GM12878 (cell line): ENCODE measurements at regions not wholly inside any gene's neighbourhood (a gene's known extent, or its start where the extent isn't known, plus 50 kb on each side); places are given as distances from the start of the nearest gene placed in this dataset.

Experiments used
- ATAC-seq: fragments of 200-7000 bp; cut with Tn5 transposase; 3 replicates; pipeline ENCODE4 v1.9.1; 2020; ENCODE audit warnings: mild to moderate bottlenecking, moderate library complexity
- BruUV-seq: library from RNA; stranded (reverse); fragments of 400-500 nt; replicated peaks from 2 replicates; lab custom pipeline; 2021; lab: Mats Ljungman, UMichigan
- CTCF ChIA-PET: fragments of 300-600 bp; sonication (Branson Sonifier 250); formaldehyde crosslinking; extraction: SDS; loops from one replicate; lab custom pipeline; 2021; ENCODE audit warnings: inconsistent platforms; lab: Yijun Ruan, JAX
- POLR2A ChIA-PET: fragments of 350-600 bp; formaldehyde crosslinking; extraction: SDS; loops from one replicate; lab custom pipeline; 2021; ENCODE audit warnings: inconsistent platforms; lab: Charles Lee
- RAD21 ChIA-PET: fragments of 300-600 bp; sonication (Branson Sonifier 250); formaldehyde crosslinking; loops from one replicate; lab custom pipeline; 2023; ENCODE audit warnings: antibody characterized with exemption; ENCODE audit not compliant: unreplicated experiment; lab: Charles Lee
- SMC1A ChIA-PET: fragments of 300-600 bp; sonication (Branson Sonifier 250); formaldehyde crosslinking; loops from one replicate; lab custom pipeline; 2023; ENCODE audit not compliant: unreplicated experiment, uncharacterized antibody; lab: Charles Lee
- DNase-seq: peaks from one replicate; pipeline ENCODE4 v3.0.0-alpha.2; 2011; ENCODE audit warnings: low read depth, low spot score
- FAIRE-seq: peaks from 3 replicates; lab custom pipeline; 2011; peaks lifted over from hg19 to GRCh38; lab: Jason Lieb, UNC
- H2AFZ ChIP-seq: 2 replicates; pipeline ENCODE4 v1.6.0; 2011; ENCODE audit warnings: low read depth, low read length, control low read depth; ENCODE audit not compliant: control insufficient read depth
- H3K27ac ChIP-seq: 2 replicates; pipeline ENCODE4 v1.5.1; 2011; ENCODE audit warnings: control low read depth; ENCODE audit not compliant: control insufficient read depth, insufficient read depth
- H3K27me3 ChIP-seq, 2 experiments: replicated peaks in 1 of 2; 2 replicates each; pipeline versions ENCODE4 v1.6.0 to v1.6.1; 2011; ENCODE audit warnings: low read length in 1 of 2; ENCODE audit not compliant: control insufficient read depth in 2 of 2, insufficient read depth in 2 of 2
- H3K36me3 ChIP-seq, 2 experiments: 2 replicates each; pipeline ENCODE4 v1.5.1; 2011; ENCODE audit warnings: low read length in 1 of 2; ENCODE audit not compliant: control insufficient read depth in 2 of 2, insufficient read depth in 2 of 2
- H3K4me1 ChIP-seq: 2 replicates; pipeline ENCODE4 v1.6.1; 2011; ENCODE audit warnings: mild to moderate bottlenecking, low read length, moderate library complexity, mixed read lengths; ENCODE audit not compliant: control insufficient read depth, insufficient read depth
- H3K4me2 ChIP-seq: 2 replicates; pipeline ENCODE4 v1.6.0; 2011; ENCODE audit warnings: control low read depth; ENCODE audit not compliant: control insufficient read depth, insufficient read depth
- H3K4me3 ChIP-seq: fragments of 200-600 bp; sonication (generic); 2 replicates; pipeline ENCODE4 v1.5.1; 2016
- H3K79me2 ChIP-seq: 2 replicates; pipeline ENCODE4 v1.6.0; 2011; ENCODE audit warnings: low read length; ENCODE audit not compliant: control insufficient read depth, insufficient read depth
- H3K9ac ChIP-seq: 2 replicates; pipeline ENCODE4 v1.8.0; 2011; ENCODE audit warnings: low read length, control low read depth, mixed read lengths; ENCODE audit not compliant: control insufficient read depth, insufficient read depth
- H3K9me3 ChIP-seq: replicated peaks from 3 replicates; pipeline ENCODE4 v1.5.1; 2011; ENCODE audit warnings: mild to moderate bottlenecking, low read length; ENCODE audit not compliant: control insufficient read depth, insufficient read depth
- H4K20me1 ChIP-seq: 2 replicates; pipeline ENCODE4 v1.6.0; 2011; ENCODE audit not compliant: control insufficient read depth, insufficient read depth
- MTA3 ChIP-seq: IDR thresholded peaks from 2 replicates; pipeline ENCODE4 v1.6.1; 2012; ENCODE audit warnings: low read length, inconsistent platforms, borderline replicate concordance
- NR2C2 ChIP-seq: IDR thresholded peaks from 2 replicates; pipeline ENCODE4 v1.6.1; 2011; ENCODE audit warnings: borderline replicate concordance, low read depth; ENCODE audit not compliant: control insufficient read depth, insufficient read length
- POLR2AphosphoS2 ChIP-seq: IDR thresholded peaks from 2 replicates; pipeline ENCODE4 v1.6.1; 2011; ENCODE audit warnings: low read depth, mild to moderate bottlenecking, low read length, improper control_type of control experiment, moderate library complexity
- SIX5 ChIP-seq: IDR thresholded peaks from 2 replicates; pipeline ENCODE4 v1.6.1; 2011; ENCODE audit warnings: mild to moderate bottlenecking, low read depth, low read length, moderate library complexity; ENCODE audit not compliant: severe bottlenecking
- WGBS: methylation state at CpG from one replicate; pipeline ENCODE4 v1.1.6; 2016; ENCODE audit warnings: low lambda C conversion rate; ENCODE audit not compliant: insufficient replicate concordance, insufficient coverage; ENCODE audit errors: missing lambda C conversion rate; 5-methylcytosine and 5-hydroxymethylcytosine counted together
- in situ Hi-C: fragments of 300-500 bp; cut with MboI; formaldehyde crosslinking; loops from 9 replicates; pipeline ENCODE4 v1.14.3; 2018; ENCODE audit warnings: mixed read lengths
- intact Hi-C: fragments of 100-400 bp; cut with micrococcal nuclease; formaldehyde crosslinking; loops from one replicate; pipeline ENCODE4 v1.14.2; 2022; ENCODE audit not compliant: unreplicated experiment
- TF ChIP-seq, protein P1 (sequence below): fragments of 450-650 bp; IDR thresholded peaks from 2 replicates; pipeline ENCODE4 v1.6.1; 2017; ENCODE audit warnings: mild to moderate bottlenecking, moderate library complexity

DNA sequence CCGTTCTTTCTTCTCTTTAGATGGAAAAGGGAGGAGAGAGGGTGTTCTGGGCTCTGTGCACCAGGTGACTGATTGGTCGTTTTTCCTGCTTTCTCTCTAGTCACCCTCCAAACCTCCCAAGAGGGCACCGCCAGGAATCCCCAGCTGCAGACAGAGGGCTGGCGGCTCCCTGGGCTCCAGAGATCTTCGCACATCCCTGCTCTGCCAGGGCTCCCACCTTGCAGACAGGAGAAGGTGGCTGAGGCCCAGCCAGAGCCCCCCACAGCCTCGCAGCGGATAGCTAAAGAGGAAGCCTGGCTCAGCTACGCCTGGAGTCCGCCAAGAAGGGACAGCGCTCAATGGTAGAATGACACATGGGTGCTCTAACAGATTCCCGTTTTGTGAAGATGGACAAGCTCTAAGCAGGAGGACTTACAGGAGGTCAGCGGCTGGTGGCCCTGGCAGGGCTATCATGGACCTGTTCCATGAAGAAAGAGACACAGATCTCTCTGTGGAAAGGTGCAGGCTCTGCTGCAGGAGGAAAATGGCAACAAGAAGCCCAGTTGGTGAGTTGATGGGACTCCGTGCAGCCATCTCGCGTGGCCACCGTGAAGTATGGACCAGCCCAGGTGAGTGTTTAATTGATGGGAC lies 976.9 kb downstream of the BRD1 start:
- Histone ChIP-seq H3K4me1 (no peaks in the 10 kb centered on the region), H3K36me3 (no peaks in the 10 kb centered on the region), H3K4me3 (no peak overlapping the region), H3K79me2 (no peaks in the 10 kb centered on the region), H3K27ac (no peak overlapping the region), H2AFZ (no peak overlapping the region), H3K4me2 (no peak overlapping the region), H4K20me1 (no peaks in the 10 kb centered on the region), H3K27me3 (no peaks in the 10 kb centered on the region), H3K9ac (no peak overlapping the region), H3K9me3 (no peaks in the 10 kb centered on the region; the same call in 2 of the 3 replicates)
- no peak for ATAC-seq
- POLR2A ChIA-PET, result no interaction called here
- SMC1A ChIA-PET, result no interaction called here
- TF ChIP-seq MTA3 (no peak), POLR2AphosphoS2 (no peak), NR2C2 (no peak), SIX5 (no peak)
- TF ChIP-seq, protein P1, sequence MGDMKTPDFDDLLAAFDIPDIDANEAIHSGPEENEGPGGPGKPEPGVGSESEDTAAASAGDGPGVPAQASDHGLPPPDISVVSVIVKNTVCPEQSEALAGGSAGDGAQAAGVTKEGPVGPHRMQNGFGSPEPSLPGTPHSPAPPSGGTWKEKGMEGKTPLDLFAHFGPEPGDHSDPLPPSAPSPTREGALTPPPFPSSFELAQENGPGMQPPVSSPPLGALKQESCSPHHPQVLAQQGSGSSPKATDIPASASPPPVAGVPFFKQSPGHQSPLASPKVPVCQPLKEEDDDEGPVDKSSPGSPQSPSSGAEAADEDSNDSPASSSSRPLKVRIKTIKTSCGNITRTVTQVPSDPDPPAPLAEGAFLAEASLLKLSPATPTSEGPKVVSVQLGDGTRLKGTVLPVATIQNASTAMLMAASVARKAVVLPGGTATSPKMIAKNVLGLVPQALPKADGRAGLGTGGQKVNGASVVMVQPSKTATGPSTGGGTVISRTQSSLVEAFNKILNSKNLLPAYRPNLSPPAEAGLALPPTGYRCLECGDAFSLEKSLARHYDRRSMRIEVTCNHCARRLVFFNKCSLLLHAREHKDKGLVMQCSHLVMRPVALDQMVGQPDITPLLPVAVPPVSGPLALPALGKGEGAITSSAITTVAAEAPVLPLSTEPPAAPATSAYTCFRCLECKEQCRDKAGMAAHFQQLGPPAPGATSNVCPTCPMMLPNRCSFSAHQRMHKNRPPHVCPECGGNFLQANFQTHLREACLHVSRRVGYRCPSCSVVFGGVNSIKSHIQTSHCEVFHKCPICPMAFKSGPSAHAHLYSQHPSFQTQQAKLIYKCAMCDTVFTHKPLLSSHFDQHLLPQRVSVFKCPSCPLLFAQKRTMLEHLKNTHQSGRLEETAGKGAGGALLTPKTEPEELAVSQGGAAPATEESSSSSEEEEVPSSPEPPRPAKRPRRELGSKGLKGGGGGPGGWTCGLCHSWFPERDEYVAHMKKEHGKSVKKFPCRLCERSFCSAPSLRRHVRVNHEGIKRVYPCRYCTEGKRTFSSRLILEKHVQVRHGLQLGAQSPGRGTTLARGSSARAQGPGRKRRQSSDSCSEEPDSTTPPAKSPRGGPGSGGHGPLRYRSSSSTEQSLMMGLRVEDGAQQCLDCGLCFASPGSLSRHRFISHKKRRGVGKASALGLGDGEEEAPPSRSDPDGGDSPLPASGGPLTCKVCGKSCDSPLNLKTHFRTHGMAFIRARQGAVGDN, result no peak
- RAD21 ChIA-PET, result no interaction called here
- FAIRE-seq, result no peak
- CTCF ChIA-PET, result no interaction called here
- in situ Hi-C loops (no loop called here), intact Hi-C loops (no loop called here)
- no peak for DNase-seq
- BruUV-seq, result no TSS peak
- 42% methylated on average over 15 of the region's 16 CpGs for WGBS
